Activated CD4-positive, alpha-beta T cell treated with anti-CD3 and anti-CD28 coated beads, Interleukin-2, amount 50 U/mL, for 1 hour (primary cell): ENCODE measurements at regions not wholly inside any gene's neighbourhood (a gene's known extent, or its start where the extent isn't known, plus 50 kb on each side); places are given as distances from the start of the nearest gene placed in this dataset.
"Not testable (repeated sequence)": the region's sequence is repeated elsewhere in the genome, so short reads cannot be mapped to it uniquely, and the experiment has no call there.

Experiments used
- DNase-seq: peaks from one replicate; pipeline ENCODE4 v3.0.0-alpha.2; 2020

GRCh38 chr6:44049989-44050871 is 77.0 kb downstream of the MRPL14 start:
- no peak for DNase-seq

- DNase-seq: no peak
Measured at GRCh38 chr6:44049163-44049988, 77.9 kb downstream of the MRPL14 start.

GRCh38 chr6:44048277-44048676 is 79.0 kb downstream of the MRPL14 start:
- DNase-seq: no peak

- DNase-seq: no peak
Measured at GRCh38 chr6:44047801-44048200, 79.5 kb downstream of the MRPL14 start.

GRCh38 chr6:44047179-44047546 is 80.1 kb downstream of the MRPL14 start:
- no peak for DNase-seq

- DNase-seq: no peak
Measured at GRCh38 chr6:44046516-44047178, 80.6 kb downstream of the MRPL14 start.

GRCh38 chr6:44045672-44046015 is 81.6 kb downstream of the MRPL14 start:
- DNase-seq: no peak

GRCh38 chr6:44044940-44045671 is 82.1 kb downstream of the MRPL14 start:
- no peak for DNase-seq

GRCh38 chr6:44044154-44044539 is 83.1 kb downstream of the MRPL14 start:
- DNase-seq: no peak

GRCh38 chr6:44043479-44044153 is 83.6 kb downstream of the MRPL14 start:
- DNase-seq: no peak

GRCh38 chr6:44042989-44043478 is 84.2 kb downstream of the MRPL14 start:
- no peak for DNase-seq

GRCh38 chr6:44042261-44042988 is 84.8 kb downstream of the MRPL14 start:
- no peak for DNase-seq

GRCh38 chr6:44041461-44042260 is 85.6 kb downstream of the MRPL14 start:
- no peak for DNase-seq

GRCh38 chr6:44040786-44041185 is 86.5 kb downstream of the MRPL14 start:
- DNase-seq: no peak

GRCh38 chr6:44039839-44040350 is 87.4 kb downstream of the MRPL14 start:
- no peak for DNase-seq

GRCh38 chr6:44039191-44039719 is 88.0 kb downstream of the MRPL14 start:
- no peak for DNase-seq

GRCh38 chr6:44038543-44039065 is 88.6 kb downstream of the MRPL14 start:
- no peak for DNase-seq

- no peak for DNase-seq
Measured at GRCh38 chr6:44037847-44038542, 89.3 kb downstream of the MRPL14 start.

GRCh38 chr6:44037276-44037675 is 90.0 kb downstream of the MRPL14 start:
- not testable (repeated sequence) for DNase-seq
